ENCODE measurements at regions not wholly inside any gene's neighbourhood (a gene's known extent, or its start where the extent isn't known, plus 50 kb on each side); places are given as distances from the start of the nearest gene placed in this dataset.

DNA sequence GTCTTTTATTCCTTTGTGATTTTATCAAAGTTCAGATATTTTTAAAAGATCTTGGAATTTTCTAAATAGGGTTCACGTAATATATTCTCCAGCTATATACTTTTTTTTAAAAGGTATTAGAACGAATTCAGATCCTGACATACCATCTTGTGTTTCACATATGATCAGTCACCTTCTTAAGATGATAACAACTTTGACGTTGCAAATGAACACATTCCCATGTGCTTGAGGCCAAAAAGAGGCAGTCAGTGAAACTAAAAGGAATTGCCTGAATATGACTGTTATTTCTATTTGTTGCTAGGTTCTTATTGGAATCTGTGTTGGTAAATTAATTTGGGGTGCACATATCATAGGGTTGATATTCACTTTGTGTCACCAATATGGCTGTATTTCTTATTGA is 310.1 kb downstream of the MDFIC start:
- TF ChIP-seq POLR2A (IDR thresholded peaks at IDR 0.05; ENCODE audit: low read depth, low read length) (no peak), RFX5 (IDR thresholded peaks at IDR 0.05; ENCODE audit: low read depth, low read length) (no peak), SMC3 (IDR thresholded peaks at IDR 0.05; ENCODE audit: low read depth, low read length) (no peak), MAFK (IDR thresholded peaks at IDR 0.05; ENCODE audit: low read depth, low read length) (no peak), MAZ (IDR thresholded peaks at IDR 0.05; ENCODE audit: borderline replicate concordance, low read depth, low read length) (no peak), CEBPB (IDR thresholded peaks at IDR 0.05; ENCODE audit: low read depth, low read length) (no peak)
- TF ChIP-seq, protein P1, sequence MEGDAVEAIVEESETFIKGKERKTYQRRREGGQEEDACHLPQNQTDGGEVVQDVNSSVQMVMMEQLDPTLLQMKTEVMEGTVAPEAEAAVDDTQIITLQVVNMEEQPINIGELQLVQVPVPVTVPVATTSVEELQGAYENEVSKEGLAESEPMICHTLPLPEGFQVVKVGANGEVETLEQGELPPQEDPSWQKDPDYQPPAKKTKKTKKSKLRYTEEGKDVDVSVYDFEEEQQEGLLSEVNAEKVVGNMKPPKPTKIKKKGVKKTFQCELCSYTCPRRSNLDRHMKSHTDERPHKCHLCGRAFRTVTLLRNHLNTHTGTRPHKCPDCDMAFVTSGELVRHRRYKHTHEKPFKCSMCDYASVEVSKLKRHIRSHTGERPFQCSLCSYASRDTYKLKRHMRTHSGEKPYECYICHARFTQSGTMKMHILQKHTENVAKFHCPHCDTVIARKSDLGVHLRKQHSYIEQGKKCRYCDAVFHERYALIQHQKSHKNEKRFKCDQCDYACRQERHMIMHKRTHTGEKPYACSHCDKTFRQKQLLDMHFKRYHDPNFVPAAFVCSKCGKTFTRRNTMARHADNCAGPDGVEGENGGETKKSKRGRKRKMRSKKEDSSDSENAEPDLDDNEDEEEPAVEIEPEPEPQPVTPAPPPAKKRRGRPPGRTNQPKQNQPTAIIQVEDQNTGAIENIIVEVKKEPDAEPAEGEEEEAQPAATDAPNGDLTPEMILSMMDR (conservative IDR thresholded peaks at IDR 0.05; ENCODE audit: low read depth, low read length) = no peak
